Keratinocyte (primary cell): ENCODE measurements at regions not wholly inside any gene's neighbourhood (a gene's known extent, or its start where the extent isn't known, plus 50 kb on each side); places are given as distances from the start of the nearest gene placed in this dataset.

Source experiments
- EZH2 ChIP-seq: IDR thresholded peaks from one replicate; pipeline ENCODE4 v1.6.1; 2012; ENCODE audit warnings: inconsistent platforms, mild to moderate bottlenecking, low read length, moderate library complexity
- TF ChIP-seq, protein P1 (sequence below), 3 experiments: IDR thresholded peaks in 1 of 3; conservative IDR thresholded peaks in 1 of 3; optimal IDR thresholded peaks in 1 of 3; 2 replicates in 2 of 3; 3 replicates in 1 of 3; pipeline versions ENCODE3 to v1.5.1; 2011; ENCODE audit warnings: low read length in 3 of 3, mild to moderate bottlenecking in 3 of 3, moderate library complexity in 2 of 3, control low read depth in 1 of 3, inconsistent platforms in 1 of 3; ENCODE audit not compliant: insufficient read depth in 2 of 3; ENCODE audit errors: extremely low read depth in 1 of 3

DNA sequence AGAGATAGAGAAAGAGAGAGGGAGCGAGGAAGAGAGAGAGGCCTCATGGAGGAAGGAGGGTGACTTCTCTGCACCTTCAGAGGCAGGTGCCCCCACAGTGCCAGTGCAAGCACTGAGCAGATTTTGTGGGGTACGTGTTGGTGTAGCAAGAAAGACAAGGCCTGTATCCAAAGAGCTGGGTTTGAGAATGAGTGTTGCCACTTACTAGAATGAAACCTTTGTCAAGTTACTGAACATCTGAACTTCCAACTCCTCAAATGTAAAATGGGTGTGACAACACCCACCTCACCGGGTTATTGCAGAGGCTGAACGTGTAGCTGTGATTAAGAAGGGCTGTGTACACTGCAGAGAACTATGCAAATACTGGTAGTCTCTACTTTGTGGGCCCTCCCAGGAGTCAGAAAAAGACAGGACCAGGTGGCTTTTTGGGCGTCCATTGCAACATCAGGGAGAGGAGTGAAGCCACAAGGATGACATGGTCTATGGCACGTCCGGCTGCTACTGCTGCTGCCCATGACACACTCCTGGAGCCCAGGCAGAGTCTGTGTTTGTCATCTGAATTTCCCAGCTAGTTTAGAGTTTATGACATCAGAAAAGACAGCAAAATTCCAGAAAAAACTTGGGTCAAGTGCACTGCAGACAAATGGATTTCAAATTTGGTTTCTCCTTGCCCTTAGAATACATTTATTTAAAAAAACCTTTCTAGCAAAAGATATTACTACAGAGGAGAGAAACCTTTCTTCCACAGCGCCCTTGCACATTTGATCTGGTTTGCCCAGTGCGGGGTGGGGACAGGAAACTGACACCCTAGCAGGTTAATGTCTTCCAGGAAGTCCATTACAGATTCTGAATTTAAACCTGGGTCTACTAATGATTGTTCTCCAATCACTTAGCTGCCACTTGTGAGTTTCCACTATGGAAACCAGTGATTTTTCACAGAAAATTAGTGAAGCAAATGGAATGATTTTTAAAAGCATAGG is 54.0 kb upstream of the ATP12A start:
- TF ChIP-seq, protein P1, sequence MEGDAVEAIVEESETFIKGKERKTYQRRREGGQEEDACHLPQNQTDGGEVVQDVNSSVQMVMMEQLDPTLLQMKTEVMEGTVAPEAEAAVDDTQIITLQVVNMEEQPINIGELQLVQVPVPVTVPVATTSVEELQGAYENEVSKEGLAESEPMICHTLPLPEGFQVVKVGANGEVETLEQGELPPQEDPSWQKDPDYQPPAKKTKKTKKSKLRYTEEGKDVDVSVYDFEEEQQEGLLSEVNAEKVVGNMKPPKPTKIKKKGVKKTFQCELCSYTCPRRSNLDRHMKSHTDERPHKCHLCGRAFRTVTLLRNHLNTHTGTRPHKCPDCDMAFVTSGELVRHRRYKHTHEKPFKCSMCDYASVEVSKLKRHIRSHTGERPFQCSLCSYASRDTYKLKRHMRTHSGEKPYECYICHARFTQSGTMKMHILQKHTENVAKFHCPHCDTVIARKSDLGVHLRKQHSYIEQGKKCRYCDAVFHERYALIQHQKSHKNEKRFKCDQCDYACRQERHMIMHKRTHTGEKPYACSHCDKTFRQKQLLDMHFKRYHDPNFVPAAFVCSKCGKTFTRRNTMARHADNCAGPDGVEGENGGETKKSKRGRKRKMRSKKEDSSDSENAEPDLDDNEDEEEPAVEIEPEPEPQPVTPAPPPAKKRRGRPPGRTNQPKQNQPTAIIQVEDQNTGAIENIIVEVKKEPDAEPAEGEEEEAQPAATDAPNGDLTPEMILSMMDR (optimal IDR thresholded peaks at IDR 0.05 in 1 of 3, IDR thresholded peaks at IDR 0.05 in 1 of 3, conservative IDR thresholded peaks at IDR 0.05 in 1 of 3; ENCODE audit: extremely low read depth in 1 of 3, insufficient read depth in 2 of 3, low read length in 3 of 3): no peak
- no peak for TF ChIP-seq EZH2
